GM12874 (cell line): ENCODE measurements at regions not wholly inside any gene's neighbourhood (a gene's known extent, or its start where the extent isn't known, plus 50 kb on each side); places are given as distances from the start of the nearest gene placed in this dataset.

ENCODE experiments used
- CTCF ChIP-seq: IDR thresholded peaks from 2 replicates; pipeline ENCODE4 v1.5.1; 2011; ENCODE audit warnings: low read depth, mild to moderate bottlenecking, control low read depth, low read length, moderate library complexity; ENCODE audit not compliant: insufficient read depth

- no peak for TF ChIP-seq CTCF
These were observed 88.5 kb downstream of the DAD1 start for GRCh38 chr14:22500525-22500924.

GRCh38 chr14:22497671-22498093, 91.3 kb downstream of the DAD1 start:
- no peak for TF ChIP-seq CTCF

- no peak for TF ChIP-seq CTCF
These were observed 91.9 kb downstream of the DAD1 start for GRCh38 chr14:22497144-22497423.

GRCh38 chr14:22494486-22495135, 94.4 kb downstream of the DAD1 start:
- TF ChIP-seq CTCF, result no peak

GRCh38 chr14:22493753-22494152, 95.3 kb downstream of the DAD1 start:
- no peak for TF ChIP-seq CTCF

- TF ChIP-seq CTCF, result no peak
These were observed 96.1 kb downstream of the DAD1 start for GRCh38 chr14:22492622-22493542.

- no peak for TF ChIP-seq CTCF
These were observed 97.1 kb downstream of the DAD1 start for GRCh38 chr14:22491683-22492621.
